Left cardiac atrium (tissue), 4 donors: ENCODE measurements at regions not wholly inside any gene's neighbourhood (a gene's known extent, or its start where the extent isn't known, plus 50 kb on each side); places are given as distances from the start of the nearest gene placed in this dataset.
"Not testable (repeated sequence)": the region's sequence is repeated elsewhere in the genome, so short reads cannot be mapped to it uniquely, and the experiment has no call there.

Experiments
- ATAC-seq, 2 donors: fragments of 200-7000 bp; cut with Tn5 transposase; one replicate each; pipeline ENCODE4 v1.9.1; 2020; ENCODE audit warnings: mild to moderate bottlenecking in 2 of 2, moderate library complexity in 2 of 2
- DNase-seq: peaks from one replicate; pipeline ENCODE4 v3.0.0-alpha.2; 2020
- intact Hi-C, 2 donors: fragments of 100-400 bp; cut with DNase I; formaldehyde crosslinking; loops; one replicate each; pipeline versions ENCODE4 v1.14.1 to v1.15.1; 2022 to 2023
- donor health status: DM: no; HTN: yes; CAD: no.
- donor health status: DM: no; HTN: yes; CAD: no; lungs with severe emphysema.
- donor health status: DM: yes; HTN: yes; CAD: no.
- donor health status: Dilated cardiomyopathy.

- ATAC-seq (no peak), DNase-seq (no peak)
- intact Hi-C loops: loop anchor here (2.0 to 10.0 kb wide), 4 partner anchors 65 to 297 kb away; partner anchors contain the start of gene ADRB2 (in 1 of the 2)
These were observed 85.9 kb upstream of the HTR4 start for GRCh38 chr5:148740079-148740858.

GRCh38 chr5:148740966-148741742, 85.3 kb upstream of the ADRB2 start:
- DNase-seq (no peak), ATAC-seq (peak; percentile 51 to 80)
- intact Hi-C loops: loop anchor here (2.0 to 10.0 kb wide), 4 partner anchors 64 to 296 kb away; partner anchors contain the start of gene ADRB2 (in 1 of the 2)

GRCh38 chr5:148741766-148742165, 84.6 kb upstream of the ADRB2 start:
- not testable (repeated sequence) for DNase-seq, ATAC-seq
- intact Hi-C loops: loop anchor here (2.0 to 10.0 kb wide), 4 partner anchors 63 to 296 kb away; partner anchors contain the start of gene ADRB2 (in 1 of the 2)

GRCh38 chr5:148744380-148744779, 82.0 kb upstream of the ADRB2 start:
- intact Hi-C loops: loop anchor here (5.0 to 10.0 kb wide), 3 partner anchors 60 to 293 kb away; partner anchors contain the start of gene ADRB2 (in 1 of the 2)
- ATAC-seq, DNase-seq: not testable (repeated sequence)

GRCh38 chr5:148746826-148747535, 79.4 kb upstream of the ADRB2 start:
- intact Hi-C loops: loop anchor here (10.0 kb wide), 2 partner anchors 58 to 78 kb away; partner anchors contain the start of gene ADRB2 (in 1 of the 2)
- ATAC-seq (peak; percentile 45 to 46), DNase-seq (no peak)

- ATAC-seq (peak; percentile 37 to 86), DNase-seq (no peak)
- intact Hi-C loops: loop anchor here (10.0 kb wide), 2 partner anchors 57 to 77 kb away; partner anchors contain the start of gene ADRB2 (in 1 of the 2)
These were observed 78.9 kb upstream of the ADRB2 start for GRCh38 chr5:148747536-148747906.

- peak in 1 of 2 donors; percentile 47 for ATAC-seq
These were observed 77.6 kb upstream of the ADRB2 start for GRCh38 chr5:148748702-148749392.

GRCh38 chr5:148750614-148751013, 75.8 kb upstream of the ADRB2 start:
- DNase-seq: no peak
- intact Hi-C loops: no loop called here

More at GRCh38 chr5:148748702-148749392, 77.6 kb upstream of the ADRB2 start:
- intact Hi-C loops: loop anchor here (10.0 kb wide), 2 partner anchors 56 to 76 kb away; partner anchors contain the start of gene ADRB2 (in 1 of the 2)
- no peak for DNase-seq

GRCh38 chr5:148751025-148751424, 75.4 kb upstream of the ADRB2 start:
- intact Hi-C loops: no loop called here
- no peak for ATAC-seq
- no peak for DNase-seq

More at GRCh38 chr5:148750614-148751013, 75.8 kb upstream of the ADRB2 start:
- ATAC-seq: no peak

GRCh38 chr5:148752375-148752774, 74.0 kb upstream of the ADRB2 start:
- intact Hi-C loops, DNase-seq, ATAC-seq: not testable (repeated sequence)

- intact Hi-C loops: no loop called here
- ATAC-seq (no peak), DNase-seq (no peak)
These were observed 67.3 kb upstream of the ADRB2 start for GRCh38 chr5:148759101-148759500.

GRCh38 chr5:148760945-148761638, 65.3 kb upstream of the ADRB2 start:
- no peak for ATAC-seq
- no peak for DNase-seq

GRCh38 chr5:148763996-148764395, 62.4 kb upstream of the ADRB2 start:
- no peak for ATAC-seq
- DNase-seq: no peak
- intact Hi-C loops: no loop called here

More at GRCh38 chr5:148760945-148761638, 65.3 kb upstream of the ADRB2 start:
- intact Hi-C loops: no loop called here

GRCh38 chr5:148765061-148765460, 61.4 kb upstream of the ADRB2 start:
- DNase-seq (no peak), ATAC-seq (no peak)
- intact Hi-C loops: no loop called here

GRCh38 chr5:148768806-148769415, 57.5 kb upstream of the ADRB2 start:
- DNase-seq (no peak), ATAC-seq (no peak)
- intact Hi-C loops: no loop called here

- no peak for ATAC-seq
- intact Hi-C loops: no loop called here
- no peak for DNase-seq
These were observed 56.5 kb upstream of the ADRB2 start for GRCh38 chr5:148769941-148770340.

GRCh38 chr5:148774313-148774712, 52.1 kb upstream of the ADRB2 start:
- DNase-seq (no peak), ATAC-seq (no peak)
- intact Hi-C loops: no loop called here
